Occipital lobe (tissue), 1 donor: ENCODE measurements at regions not wholly inside any gene's neighbourhood (a gene's known extent, or its start where the extent isn't known, plus 50 kb on each side); places are given as distances from the start of the nearest gene placed in this dataset.

Source experiments
- DNase-seq: peaks from one replicate; lab custom pipeline; 2025; lab: John Stamatoyannopoulos, UW

DNA sequence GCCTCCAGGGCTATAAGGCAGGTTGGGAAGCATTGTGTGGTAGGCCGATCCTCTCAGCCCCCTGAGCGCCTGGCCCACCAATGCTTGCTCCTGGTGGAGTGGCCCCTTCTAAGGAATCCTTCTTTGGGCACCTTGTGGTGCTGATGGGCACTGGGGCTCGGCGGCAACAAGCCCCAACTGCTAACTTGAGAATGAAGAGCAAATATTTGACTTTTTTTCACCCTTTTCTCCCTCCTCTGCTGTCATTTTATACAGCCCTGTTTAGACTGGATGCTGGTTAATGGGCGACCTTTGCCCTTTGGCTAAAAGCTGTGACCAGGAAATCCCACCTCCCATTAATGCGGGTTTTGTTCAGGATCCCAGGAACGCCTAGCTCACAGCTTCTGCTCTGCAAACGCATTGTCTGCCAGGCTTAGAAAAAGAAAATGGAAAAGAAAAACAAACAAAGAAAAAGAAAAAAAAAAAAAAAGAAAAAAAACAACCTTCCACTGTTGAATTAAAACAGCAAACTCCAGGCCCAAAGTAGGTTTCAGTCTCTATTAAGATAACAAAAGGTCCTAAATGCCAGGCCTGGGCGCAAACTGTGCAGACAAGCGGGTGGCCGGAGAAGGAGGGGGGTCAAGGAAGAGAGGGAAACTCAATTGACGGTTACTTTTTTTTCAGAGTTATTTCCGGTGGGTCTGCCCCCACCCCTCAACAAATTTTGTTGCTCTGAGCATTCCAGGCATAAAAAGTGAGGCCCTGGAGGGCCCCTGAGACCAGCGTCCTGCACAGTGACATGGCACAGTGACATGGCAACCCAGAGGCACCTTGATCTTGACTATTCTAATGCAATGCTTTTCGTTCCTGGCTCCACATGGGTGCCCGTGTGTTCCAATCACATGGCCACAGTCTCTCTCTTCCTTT, 301.4 kb downstream of the MAF start:
- no peak for DNase-seq

DNA sequence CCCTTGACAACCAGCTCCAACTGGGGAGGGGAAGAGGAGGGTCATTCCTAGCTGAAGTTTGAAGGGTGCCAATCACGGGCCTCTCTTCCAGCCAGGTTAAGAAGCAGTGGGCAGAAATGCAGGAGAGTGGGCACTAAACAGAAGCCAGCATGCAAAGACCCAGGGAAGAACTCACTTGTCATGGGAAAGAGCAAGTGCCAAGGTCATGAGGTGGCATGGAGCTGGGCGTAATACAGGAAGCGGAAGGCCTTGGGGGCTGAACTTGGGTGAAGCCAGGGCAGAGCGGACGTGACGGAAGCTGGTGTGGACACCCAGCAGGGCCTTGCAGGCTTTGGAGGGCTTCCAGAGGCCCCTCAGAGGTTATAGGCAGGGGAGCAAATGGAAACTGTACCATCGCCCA, 302.1 kb downstream of the MAF start:
- DNase-seq: no peak

DNA sequence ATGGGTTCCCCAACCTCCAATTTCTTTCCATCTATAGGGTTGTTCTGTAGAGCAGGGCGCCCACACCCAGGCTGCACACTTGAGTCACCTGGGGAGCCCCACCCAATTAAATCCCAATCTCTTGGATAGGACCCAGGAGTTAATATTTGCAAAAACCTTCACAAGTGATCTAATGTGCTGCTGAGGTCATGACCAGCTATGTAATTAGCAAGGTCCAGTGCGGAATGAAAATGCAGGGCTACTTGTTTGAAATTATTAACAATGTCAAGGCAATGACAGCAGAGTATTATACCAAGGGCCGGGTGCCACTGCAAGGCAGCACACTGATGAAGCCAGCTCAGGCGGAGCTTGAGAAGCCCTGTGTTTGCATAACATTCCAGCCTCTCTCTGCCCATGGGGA, 302.7 kb downstream of the MAF start:
- no peak for DNase-seq

DNA sequence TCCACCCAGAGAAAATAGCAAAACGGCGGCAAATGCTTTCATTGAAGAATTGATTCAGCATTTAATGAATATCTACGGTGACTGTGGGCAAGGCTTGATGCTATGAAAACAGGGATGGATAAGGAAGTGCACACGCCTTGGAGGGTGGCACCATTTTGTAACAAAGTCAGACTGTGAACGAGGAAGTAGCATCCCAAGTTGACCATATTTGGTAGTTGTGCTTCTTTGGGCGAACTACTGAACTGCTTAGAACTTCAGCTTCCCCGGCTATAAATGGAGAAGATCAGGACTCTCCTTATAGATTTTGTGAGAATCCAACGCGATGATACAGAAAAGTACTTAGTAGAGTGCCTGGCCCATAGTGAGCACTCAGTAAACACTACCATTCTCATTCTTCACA, 303.2 kb downstream of the MAF start:
- no peak for DNase-seq

DNA sequence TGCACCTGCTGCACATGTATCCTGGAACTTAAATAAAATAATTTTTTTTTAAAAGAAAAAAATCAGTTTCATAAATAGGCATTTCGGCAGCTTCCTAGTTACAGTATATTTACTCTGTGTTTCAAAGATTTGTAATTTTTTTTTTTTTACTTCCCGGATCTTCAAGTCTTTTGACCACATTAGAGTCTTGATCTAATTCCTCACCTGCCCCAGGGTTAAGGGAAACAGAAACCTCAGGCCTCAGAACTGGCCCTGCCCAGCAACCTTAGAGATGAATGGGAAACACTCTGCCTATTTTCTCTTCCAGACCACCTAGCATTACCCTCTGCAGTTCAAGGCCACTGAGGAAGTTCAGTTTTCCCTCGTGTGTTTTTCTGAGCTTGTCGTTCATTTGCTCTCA, 304.0 kb downstream of the MAF start:
- DNase-seq: no peak

DNA sequence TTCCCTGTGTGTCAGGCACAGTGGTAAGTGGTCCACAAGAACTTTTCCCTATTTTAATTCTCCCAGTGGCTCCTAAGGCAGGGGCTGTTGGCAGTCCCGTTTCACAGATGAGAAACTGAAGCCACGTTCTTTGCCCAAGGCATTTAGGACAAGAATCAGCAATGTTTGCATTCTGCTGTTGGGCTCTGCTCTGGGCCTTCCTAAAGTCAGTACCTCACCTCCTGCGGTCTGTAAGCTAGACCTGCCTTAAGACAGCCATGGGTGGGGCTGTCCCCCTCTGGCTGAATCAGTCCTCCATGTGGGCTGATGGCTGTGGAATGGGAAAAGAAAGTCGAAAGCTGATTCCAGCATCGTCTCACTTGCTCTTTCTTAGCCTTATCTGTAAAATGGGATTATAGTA, 304.8 kb downstream of the MAF start:
- no peak for DNase-seq

DNA sequence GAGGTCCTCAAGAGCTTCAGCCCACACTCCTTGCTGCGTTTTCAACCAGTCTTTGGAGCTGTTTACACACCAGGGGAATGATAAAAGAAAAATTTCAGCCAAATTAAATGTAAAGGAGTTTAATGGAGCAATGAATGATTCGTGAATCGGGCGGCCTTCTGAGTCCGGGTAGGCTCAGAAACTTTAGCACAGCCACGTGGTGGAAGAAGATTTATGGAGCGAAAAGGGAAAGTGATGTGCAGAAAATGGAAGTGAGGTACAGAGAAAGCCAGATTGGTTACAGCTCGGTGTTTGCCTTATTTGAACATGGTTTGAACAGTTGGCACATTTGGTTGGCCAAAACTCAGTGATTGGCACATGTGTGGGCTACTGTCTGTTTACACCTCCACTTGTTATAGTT, 305.4 kb downstream of the MAF start:
- DNase-seq: no peak

DNA sequence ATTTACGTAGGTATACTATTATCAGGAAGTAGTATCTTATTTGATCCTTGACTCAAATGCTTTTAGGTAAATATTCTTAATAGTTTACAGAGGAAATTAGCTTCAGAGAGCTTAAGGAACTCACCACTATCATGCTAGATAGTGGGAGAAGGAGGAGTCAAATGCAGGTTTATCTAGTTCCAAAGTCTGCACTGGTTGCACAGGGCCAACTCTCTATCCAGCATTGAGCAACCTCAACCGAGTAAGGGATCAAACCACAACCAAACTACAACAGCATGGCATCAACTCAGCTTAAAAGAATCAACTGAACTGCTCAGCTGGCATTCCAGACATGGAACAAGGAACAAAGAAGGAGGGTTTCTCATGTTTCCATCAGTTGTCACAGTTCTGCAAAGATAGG, 306.0 kb downstream of the MAF start:
- DNase-seq: no peak

DNA sequence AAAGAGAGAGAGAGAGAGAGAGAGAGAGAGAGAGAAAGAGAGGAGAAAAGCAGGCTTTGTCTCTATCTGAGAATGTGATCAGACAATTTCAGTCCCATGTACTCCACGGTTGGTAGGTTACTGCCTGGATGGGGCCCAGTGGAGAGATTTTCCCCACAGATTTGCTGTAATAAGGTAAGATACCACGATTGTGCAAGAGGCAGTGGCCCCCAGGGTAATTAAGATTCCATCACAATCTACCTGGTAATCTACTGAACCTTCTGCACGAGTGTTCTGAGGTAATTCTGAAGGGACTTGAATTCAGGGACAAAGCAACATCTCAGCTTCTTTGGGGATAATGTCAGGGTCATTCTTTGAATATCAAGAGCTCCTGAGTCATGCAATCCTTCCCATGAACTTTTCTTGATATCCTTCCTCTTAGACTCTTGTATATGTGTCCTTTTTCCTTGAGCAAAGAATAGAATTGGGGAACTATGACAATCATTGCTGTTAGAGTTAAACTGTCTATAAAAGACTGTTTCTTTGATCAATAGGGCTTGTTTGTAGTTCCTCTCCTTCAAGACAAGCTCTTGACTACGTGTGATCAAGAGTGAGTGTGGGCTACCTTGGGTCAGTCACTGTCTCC, 306.6 kb downstream of the MAF start:
- DNase-seq: no peak

DNA sequence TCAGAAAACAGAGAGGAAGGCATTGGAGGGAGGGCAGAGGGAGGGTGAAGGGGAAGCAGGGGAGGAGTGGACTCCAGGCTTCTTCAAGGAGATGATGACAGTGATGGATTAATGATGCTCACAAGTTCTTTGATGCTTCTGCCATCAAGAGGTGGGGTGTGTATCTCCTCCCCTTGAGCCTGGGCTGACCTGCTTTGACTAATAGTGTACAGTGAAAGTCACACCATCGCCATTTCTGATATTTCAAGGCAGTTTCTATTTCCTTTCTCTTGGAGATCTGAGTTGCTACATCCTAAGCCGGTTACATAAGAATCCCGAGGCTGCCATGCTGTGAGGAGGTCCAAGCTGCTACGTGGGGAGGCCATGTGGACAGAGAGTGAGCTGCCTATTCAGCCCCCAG, 312.5 kb downstream of the MAF start:
- DNase-seq: no peak

DNA sequence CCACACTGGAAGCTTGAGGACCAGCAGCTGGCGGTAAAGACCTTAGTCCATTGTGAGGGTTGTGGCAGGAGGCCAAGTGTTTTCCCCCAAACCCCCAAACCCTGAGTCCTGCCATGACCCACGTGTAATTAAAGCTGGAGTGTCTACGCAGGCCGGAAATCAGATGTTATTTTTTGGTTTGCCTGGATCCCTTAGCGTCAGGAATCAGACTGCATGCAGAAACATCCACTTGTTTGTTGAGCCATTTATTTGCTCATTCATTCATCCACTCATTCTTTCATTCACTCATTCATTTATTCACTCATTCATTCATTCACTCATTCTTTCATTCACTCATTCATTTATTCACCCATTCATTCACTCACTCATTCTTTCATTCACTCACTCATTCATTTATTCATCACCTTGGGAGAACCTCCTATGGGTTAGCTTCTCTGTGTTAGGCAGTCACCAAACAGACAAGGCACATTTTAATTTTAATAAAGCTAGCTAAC, 313.1 kb downstream of the MAF start:
- DNase-seq: no peak

DNA sequence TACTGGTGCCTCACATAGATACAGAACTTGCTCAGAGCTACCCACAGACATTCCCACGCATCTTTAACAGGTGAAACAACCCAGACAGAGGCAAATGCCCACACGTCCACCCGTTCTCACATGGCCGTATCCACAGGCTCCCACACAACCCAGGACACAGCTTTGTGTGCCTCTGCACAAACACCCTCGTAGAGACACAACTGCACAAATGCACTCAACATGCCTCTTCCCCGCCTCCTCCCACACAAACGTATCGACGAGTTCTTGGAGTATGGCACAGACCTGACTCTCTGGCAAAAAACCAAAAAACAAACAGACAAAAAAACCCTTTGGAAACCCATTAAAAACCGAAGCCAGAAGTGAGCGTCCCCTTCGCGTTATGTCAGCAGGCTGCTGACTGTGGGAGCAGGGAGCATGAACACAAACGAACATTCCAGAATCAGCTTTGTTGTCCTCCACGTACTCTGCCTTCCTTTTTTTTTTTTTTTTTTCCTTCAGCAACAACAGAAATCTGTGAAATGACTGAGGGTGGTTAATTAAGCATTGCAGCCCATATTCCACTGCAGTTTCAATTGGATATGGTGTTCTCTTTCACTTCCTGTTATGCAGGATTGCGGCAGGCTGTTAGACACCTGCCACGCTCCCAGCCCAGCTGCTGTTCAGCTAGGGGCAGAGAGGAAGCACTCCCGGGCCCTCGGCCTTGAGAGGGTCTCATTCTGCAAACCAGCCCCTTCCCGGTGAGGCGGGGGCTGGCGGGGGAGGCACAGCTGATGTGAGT, 313.7 kb downstream of the MAF start:
- peak; percentile 14 for DNase-seq

DNA sequence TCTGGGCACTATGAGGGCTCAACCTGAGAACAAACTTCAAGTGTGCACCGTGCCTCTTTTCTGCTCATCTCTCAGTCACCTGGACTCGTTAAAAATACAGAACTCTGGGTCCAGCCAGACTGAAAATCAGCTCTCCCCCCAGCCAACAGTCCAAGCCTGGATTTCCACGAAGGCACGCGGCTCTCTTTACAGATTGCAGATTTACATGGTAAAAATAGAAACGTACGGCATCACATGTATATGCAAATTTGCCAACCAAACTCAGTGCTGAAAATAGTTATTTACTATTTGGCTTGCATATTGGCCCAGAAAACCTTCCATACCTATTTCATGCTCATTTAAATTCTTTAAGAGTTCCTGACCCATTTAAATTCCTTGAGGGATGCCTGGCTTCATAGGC, 315.8 kb downstream of the MAF start:
- no peak for DNase-seq

DNA sequence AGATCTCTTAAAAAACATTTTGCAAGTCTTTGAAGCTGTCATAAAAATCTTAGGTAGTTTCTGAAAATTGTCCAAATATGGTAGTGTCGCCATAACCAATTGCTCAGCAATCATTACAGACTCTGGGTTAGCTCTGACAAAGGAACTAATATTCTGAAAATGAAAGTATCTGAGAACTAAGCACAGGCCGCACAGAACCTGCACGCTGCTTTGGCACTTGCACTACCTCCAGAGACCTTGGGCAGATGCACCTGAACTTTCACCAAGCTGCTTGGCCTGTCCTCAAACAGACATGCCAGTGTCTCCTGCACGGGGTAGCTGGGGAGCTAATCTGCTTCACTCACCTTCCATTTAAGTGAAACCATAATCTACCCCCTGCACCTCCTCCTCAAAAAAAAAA, 317.0 kb downstream of the MAF start:
- DNase-seq: no peak

DNA sequence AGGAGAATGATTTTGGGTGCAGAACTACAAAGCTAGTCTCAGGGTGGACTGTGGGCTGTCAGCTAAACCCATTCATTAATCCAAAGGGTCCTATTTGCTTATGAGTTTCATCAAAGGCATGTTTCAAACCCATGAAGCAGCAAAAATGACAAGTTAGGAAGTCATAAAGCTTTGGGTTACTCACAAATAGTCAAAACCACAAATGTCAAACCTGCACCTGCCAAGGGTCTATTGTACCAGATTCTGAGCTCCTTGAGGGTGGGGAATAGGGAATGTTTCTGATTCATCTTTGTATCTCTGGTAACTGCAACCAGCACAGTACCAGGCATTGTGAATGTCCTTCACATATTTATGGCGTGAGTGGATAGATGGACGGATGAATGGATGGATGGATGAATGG, 317.7 kb downstream of the MAF start:
- DNase-seq: no peak

DNA sequence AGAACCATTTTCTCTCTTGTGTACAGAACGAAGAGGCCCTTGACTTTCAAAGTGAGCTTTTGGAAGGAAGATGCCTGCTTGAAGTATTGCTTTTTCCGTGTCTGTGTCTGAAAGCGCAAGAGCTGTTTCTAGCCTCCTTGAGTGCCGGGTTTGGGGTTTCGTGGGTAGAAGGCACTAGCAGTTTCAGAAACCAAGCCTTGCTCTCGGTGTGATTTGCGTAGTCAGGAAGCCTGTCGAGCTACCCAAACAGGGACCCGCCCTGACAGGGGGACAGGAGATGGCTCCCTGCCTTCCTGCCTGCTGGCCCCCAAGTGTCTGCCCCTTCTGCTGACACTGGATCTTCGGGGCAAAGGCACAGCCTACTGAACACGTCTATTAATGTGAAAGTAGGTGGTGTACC, 322.0 kb downstream of the MAF start:
- no peak for DNase-seq

DNA sequence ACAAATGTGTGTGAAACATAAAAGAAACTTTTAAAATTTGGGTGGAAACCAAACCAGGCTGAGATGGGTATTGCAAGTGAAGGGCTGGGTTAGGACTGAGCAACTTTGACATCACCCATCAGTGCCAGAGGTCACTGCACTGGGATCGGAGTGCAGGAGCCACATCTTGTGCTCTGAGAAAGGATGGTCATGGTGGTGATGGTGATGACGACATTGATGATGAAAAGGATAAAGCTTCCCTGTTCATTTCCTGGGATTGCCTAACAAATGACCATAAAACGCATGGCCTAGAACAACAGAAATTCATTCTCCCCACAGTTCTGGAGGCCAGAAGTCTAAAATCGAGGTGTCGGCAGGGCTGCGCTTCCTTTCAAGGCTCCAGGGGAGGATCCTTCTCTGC, 324.0 kb downstream of the MAF start:
- DNase-seq: no peak

DNA sequence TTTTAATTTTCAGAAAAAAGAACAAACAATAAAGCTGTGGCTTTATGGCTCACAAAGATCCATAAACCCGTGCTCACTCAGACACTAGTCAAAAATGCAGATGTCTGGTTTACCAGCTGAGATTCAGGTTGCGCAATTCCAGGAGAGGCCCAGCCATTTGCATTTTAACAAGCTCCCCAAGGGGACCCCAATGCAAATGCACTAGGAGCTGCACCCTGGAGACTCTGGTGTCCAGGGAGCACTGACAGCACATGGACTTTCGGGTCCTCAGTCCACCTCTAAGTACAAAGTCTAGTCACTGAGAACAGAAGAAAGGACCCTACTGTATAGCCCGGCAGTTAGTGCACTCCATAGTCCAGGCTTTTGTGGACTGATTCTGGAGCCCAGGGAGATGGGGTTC, 326.3 kb downstream of the MAF start:
- no peak for DNase-seq

DNA sequence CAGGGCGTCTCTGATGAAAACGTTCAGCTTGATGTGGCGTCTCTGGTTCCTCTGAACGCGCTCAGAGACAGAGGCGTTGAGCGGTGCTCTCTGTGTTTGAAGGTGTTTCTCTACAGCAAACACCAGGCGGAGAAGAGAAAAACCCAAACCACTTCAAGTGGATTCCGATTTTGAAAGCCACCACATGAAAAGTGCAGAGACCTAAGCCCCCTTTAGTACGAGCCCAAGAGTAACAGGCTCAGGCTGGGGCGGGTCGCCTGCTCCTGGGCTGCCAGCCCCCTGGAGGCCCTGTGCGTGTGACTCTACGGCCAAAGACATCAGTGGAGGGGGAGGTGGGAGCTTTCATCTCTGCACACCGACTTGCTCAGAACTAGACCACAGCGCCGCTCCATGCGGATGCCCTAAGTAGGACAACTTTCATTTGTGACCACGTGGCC, 328.4 kb downstream of the MAF start:
- no peak for DNase-seq

DNA sequence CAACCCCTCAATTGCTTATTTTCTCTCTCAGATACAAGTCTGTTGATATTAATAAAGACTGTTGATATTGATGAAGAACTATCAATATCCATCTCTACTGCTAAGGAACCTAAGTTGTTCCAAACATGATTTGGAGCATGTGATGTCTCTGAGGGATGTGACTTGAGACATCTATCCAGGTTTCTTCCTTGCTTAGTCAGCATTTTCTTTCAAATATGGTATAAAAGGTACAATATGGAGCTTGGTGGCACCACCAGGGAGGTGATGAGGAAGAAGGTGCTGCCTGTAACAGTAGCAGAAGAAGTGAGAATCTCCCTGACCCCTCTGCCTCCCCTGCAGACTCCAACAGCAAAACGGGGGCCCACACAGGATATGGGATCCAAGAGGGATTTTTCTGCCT, 329.0 kb downstream of the MAF start:
- no peak for DNase-seq

DNA sequence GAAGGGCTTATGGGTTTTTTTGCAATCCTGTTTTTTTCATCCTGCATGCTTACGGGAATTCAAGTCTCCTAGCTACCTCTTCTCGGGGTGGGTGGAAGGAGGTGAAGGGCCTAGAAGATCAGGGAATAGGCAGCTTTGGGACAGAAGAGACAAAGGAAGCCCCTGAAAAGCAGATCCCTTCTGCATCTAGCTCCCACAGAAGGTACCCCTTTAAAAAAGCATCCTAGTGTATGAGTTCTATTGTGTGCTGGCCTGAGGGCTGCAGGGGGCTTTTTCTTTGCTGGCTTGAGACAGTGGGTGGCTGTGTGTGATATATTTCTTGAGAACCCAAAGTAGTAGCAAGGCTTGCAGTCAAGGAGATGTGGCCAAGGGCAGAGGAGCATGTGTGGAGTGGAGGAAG, 330.5 kb downstream of the MAF start:
- no peak for DNase-seq

DNA sequence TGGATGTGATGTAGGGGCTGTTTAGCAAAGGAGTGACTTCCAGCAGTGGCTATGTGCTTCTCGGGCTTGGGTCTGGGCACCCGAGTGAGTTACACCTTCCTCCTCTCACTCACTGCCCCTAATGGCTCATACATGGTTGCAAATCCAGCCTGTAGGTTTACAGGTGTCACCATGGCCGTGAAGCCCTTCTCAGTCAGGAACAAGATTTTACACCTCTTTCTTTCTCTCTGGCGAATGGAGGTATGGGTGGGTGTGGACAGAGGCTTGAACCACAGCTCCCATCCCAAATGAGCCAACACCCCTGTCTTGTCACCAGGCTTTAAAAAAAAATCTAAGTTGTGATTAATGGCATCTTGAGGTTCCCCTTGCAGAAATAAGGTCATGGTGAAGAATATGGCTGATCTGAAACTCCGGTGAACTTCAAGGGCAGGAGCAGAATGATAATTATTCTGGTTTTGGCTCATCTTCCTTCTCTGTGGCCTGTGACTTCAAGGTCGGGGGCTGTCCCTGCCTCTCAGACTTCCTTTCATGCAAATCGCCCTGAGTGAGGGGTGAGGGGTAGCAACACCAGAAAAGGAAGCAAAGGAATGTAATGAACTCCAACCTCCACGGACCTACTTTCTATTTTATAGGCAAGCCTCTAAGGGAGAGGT, 331.2 kb downstream of the MAF start:
- no peak for DNase-seq
